C4-2B (cell line): ENCODE measurements at regions not wholly inside any gene's neighbourhood (a gene's known extent, or its start where the extent isn't known, plus 50 kb on each side); places are given as distances from the start of the nearest gene placed in this dataset.
"Not testable (repeated sequence)": the region's sequence is repeated elsewhere in the genome, so short reads cannot be mapped to it uniquely, and the experiment has no call there.

Source experiments
- H3K27ac ChIP-seq: fragments of 450-650 bp; 2 replicates; pipeline ENCODE4 v1.5.1; 2017
- CTCF ChIP-seq: fragments of 450-650 bp; conservative IDR thresholded peaks from 2 replicates; pipeline ENCODE4 v1.5.1; 2017; ENCODE audit warnings: mild to moderate bottlenecking
- ZFX ChIP-seq: fragments of 450-650 bp; IDR thresholded peaks from 2 replicates; pipeline ENCODE4 v1.6.1; 2017

- no peak overlapping the region for H3K27ac ChIP-seq
Observed at GRCh38 chrX:39795605-39796004, 302.2 kb downstream of the BCOR start.

GRCh38 chrX:39796856-39797255, 300.9 kb downstream of the BCOR start:
- H3K27ac ChIP-seq: no peak overlapping the region
- TF ChIP-seq CTCF: no peak
- TF ChIP-seq ZFX: no peak

More at GRCh38 chrX:39795605-39796004, 302.2 kb downstream of the BCOR start:
- TF ChIP-seq ZFX (no peak), CTCF (no peak)

- H3K27ac ChIP-seq: not testable (repeated sequence)
Observed at GRCh38 chrX:39798488-39798887, 299.3 kb downstream of the BCOR start.

GRCh38 chrX:39802354-39802753, 295.4 kb downstream of the BCOR start:
- TF ChIP-seq ZFX: no peak
- TF ChIP-seq CTCF: no peak
- no peak overlapping the region for H3K27ac ChIP-seq

- TF ChIP-seq ZFX: no peak
- no peak for TF ChIP-seq CTCF
- H3K27ac ChIP-seq: no peak overlapping the region
Observed at GRCh38 chrX:39802908-39803307, 294.9 kb downstream of the BCOR start.

GRCh38 chrX:39805022-39805421, 292.7 kb downstream of the BCOR start:
- TF ChIP-seq ZFX (no peak), CTCF (no peak)
- no peak overlapping the region for H3K27ac ChIP-seq

GRCh38 chrX:39805825-39806224, 291.9 kb downstream of the BCOR start:
- TF ChIP-seq ZFX (no peak), CTCF (no peak)
- H3K27ac ChIP-seq: no peak overlapping the region

GRCh38 chrX:39808471-39808917, 289.3 kb downstream of the BCOR start:
- TF ChIP-seq CTCF: no peak
- TF ChIP-seq ZFX: no peak
- no peak overlapping the region for H3K27ac ChIP-seq
